Uterus (tissue), 2 donors: ENCODE measurements at regions not wholly inside any gene's neighbourhood (a gene's known extent, or its start where the extent isn't known, plus 50 kb on each side); places are given as distances from the start of the nearest gene placed in this dataset.

Experiments
- POLR2A ChIP-seq, 2 donors: fragments of 450-650 bp; IDR thresholded peaks; one replicate each; pipeline ENCODE4 v1.6.1; 2016; ENCODE audit warnings: antibody characterized with exemption in 2 of 2, mild to moderate bottlenecking in 1 of 2, moderate library complexity in 1 of 2
- TF ChIP-seq, protein P1 (sequence below), 4 experiments: fragments of 200-600 bp in 2 of 4; fragments of 450-650 bp in 2 of 4; sonication (generic) in 2 of 4; IDR thresholded peaks; one replicate each; pipeline ENCODE4 v1.5.1; 2016 to 2019; ENCODE audit warnings: antibody characterized with exemption in 4 of 4, mild to moderate bottlenecking in 2 of 4, moderate library complexity in 1 of 4

DNA sequence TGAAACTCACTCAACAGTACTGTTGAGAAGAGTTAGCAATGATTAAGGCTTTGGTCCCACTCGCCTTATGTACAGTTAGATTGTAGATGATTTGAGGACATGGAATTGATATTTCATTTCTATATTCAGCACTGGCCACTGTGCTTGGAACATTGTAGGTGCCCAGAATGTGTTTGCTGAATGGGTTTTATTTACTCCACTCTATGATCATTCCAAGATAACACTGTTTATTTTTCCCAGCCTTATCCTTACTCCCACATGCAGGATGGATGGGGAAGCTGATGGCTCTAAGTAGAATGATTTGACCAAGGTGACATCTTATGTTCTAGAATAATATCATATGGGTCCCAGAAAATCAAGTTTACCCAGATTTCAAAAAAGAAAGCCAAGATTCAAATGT, 124.6 kb upstream of the RXFP2 start:
- TF ChIP-seq POLR2A (IDR thresholded peaks at IDR 0.05), result no peak
- TF ChIP-seq, protein P1, sequence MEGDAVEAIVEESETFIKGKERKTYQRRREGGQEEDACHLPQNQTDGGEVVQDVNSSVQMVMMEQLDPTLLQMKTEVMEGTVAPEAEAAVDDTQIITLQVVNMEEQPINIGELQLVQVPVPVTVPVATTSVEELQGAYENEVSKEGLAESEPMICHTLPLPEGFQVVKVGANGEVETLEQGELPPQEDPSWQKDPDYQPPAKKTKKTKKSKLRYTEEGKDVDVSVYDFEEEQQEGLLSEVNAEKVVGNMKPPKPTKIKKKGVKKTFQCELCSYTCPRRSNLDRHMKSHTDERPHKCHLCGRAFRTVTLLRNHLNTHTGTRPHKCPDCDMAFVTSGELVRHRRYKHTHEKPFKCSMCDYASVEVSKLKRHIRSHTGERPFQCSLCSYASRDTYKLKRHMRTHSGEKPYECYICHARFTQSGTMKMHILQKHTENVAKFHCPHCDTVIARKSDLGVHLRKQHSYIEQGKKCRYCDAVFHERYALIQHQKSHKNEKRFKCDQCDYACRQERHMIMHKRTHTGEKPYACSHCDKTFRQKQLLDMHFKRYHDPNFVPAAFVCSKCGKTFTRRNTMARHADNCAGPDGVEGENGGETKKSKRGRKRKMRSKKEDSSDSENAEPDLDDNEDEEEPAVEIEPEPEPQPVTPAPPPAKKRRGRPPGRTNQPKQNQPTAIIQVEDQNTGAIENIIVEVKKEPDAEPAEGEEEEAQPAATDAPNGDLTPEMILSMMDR (IDR thresholded peaks at IDR 0.05), result no peak
